ENCODE measurements at regions not wholly inside any gene's neighbourhood (a gene's known extent, or its start where the extent isn't known, plus 50 kb on each side); places are given as distances from the start of the nearest gene placed in this dataset.
"Not testable (repeated sequence)": the region's sequence is repeated elsewhere in the genome, so short reads cannot be mapped to it uniquely, and the experiment has no call there.

GRCh38 chr1:172931340-172931739, 119.4 kb downstream of the TNFSF18 start:
- DNase-seq: no peak

- DNase-seq: no peak
Observed at GRCh38 chr1:172931761-172932160, 119.0 kb downstream of the TNFSF18 start.

GRCh38 chr1:172932981-172933380, 117.8 kb downstream of the TNFSF18 start:
- no peak for DNase-seq

GRCh38 chr1:172934417-172934762, 116.4 kb downstream of the TNFSF18 start:
- DNase-seq: no peak

- no peak for DNase-seq
Observed at GRCh38 chr1:172935062-172935592, 115.6 kb downstream of the TNFSF18 start.

GRCh38 chr1:172936088-172936645, 114.6 kb downstream of the TNFSF18 start:
- DNase-seq: no peak

GRCh38 chr1:172938681-172939080, 112.1 kb downstream of the TNFSF18 start:
- DNase-seq: no peak

- no peak for DNase-seq
Observed at GRCh38 chr1:172939475-172939874, 111.3 kb downstream of the TNFSF18 start.

- no peak for DNase-seq
Observed at GRCh38 chr1:172940174-172940855, 110.4 kb downstream of the TNFSF18 start.

GRCh38 chr1:172941471-172941870, 109.3 kb downstream of the TNFSF18 start:
- DNase-seq: no peak

- DNase-seq: no peak
Observed at GRCh38 chr1:172941945-172942344, 108.8 kb downstream of the TNFSF18 start.

GRCh38 chr1:172943138-172943537, 107.6 kb downstream of the TNFSF18 start:
- not testable (repeated sequence) for DNase-seq

- DNase-seq: no peak
Observed at GRCh38 chr1:172944931-172945330, 105.8 kb downstream of the TNFSF18 start.

GRCh38 chr1:172946814-172947507, 103.8 kb downstream of the TNFSF18 start:
- no peak for DNase-seq

GRCh38 chr1:172948457-172948856, 102.3 kb downstream of the TNFSF18 start:
- DNase-seq: no peak

- no peak for DNase-seq
Observed at GRCh38 chr1:172949096-172949495, 101.6 kb downstream of the TNFSF18 start.

- DNase-seq: no peak
Observed at GRCh38 chr1:172950528-172950927, 100.2 kb downstream of the TNFSF18 start.

GRCh38 chr1:172951730-172952365, 98.9 kb downstream of the TNFSF18 start:
- no peak for DNase-seq

- DNase-seq: no peak
Observed at GRCh38 chr1:172952516-172952915, 98.2 kb downstream of the TNFSF18 start.

GRCh38 chr1:172954476-172955150, 96.1 kb downstream of the TNFSF18 start:
- DNase-seq: no peak

GRCh38 chr1:172955161-172955815, 95.5 kb downstream of the TNFSF18 start:
- DNase-seq: no peak

GRCh38 chr1:172956871-172957270, 93.9 kb downstream of the TNFSF18 start:
- DNase-seq: no peak

All from stimulated activated CD4-positive, alpha-beta T cell treated with anti-CD3 and anti-CD28 coated beads, Interleukin-2, amount 100 ng/mL, for 48 hours (primary cell).